ENCODE measurements at regions not wholly inside any gene's neighbourhood (a gene's known extent, or its start where the extent isn't known, plus 50 kb on each side); places are given as distances from the start of the nearest gene placed in this dataset.

DNA sequence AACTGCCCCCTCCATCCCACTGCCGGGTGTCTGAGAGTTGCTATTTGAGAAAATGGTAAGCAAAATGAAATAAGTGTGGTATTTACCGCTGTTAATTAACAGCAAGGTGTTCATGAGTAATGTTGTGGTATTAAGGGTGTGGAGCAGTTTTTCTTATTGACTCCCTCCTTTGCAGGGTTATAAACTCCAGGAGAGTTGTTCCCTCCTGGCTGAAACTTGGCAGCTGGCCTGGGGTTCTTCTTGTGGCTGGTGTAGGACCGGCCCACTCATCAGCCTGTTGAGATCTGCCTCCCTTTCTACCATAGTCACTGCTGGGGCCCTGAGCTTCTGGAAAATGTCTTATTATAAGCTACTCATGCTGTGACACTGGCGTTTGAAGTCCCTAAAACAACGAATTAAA is 128.6 kb downstream of the SOX9 start:
- Mint-ChIP-seq H3K4me3 (ENCODE audit: unreplicated experiment) (no peak overlapping the region), H3K36me3 (ENCODE audit: low read depth, unreplicated experiment) (no peaks in the 10 kb centered on the region), H3K4me1 (ENCODE audit: unreplicated experiment) (peaks cover 3% of the 10 kb centered on the region), H3K27ac (ENCODE audit: unreplicated experiment) (no peak overlapping the region), H3K9me3 (ENCODE audit: unreplicated experiment) (no peaks in the 10 kb centered on the region), H3K27me3 (ENCODE audit: unreplicated experiment) (peaks cover 3% of the 10 kb centered on the region)
- no peak for DNase-seq (ENCODE audit: low spot score)
- no peak for TF ChIP-seq CTCF (IDR thresholded peaks at IDR 0.05; ENCODE audit: unreplicated experiment)

DNA sequence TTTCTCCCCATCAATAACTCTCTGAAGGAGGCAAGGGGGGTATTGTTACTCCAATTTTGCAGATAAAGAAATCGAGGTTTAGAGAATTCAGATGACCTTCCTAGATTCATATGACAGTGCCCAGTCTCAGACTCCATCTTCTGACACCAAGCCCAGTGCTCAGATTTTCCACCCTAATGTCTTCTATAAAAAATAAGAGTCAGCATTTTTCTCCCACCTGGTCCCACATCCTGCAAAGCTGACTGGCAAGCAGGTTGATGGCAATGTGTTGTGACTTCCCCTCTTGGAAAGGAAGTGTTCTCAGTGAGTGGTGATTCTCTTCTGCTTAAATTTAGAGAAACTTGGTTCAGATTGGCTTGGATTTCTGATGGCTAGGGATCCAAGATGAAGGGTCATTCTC is 129.4 kb downstream of the SOX9 start:
- no peak for TF ChIP-seq CTCF (IDR thresholded peaks at IDR 0.05; ENCODE audit: unreplicated experiment)
- peaks cover 3% of the 10 kb centered on the region for H3K27me3 Mint-ChIP-seq (ENCODE audit: unreplicated experiment)
- DNase-seq (ENCODE audit: low spot score): no peak
- H3K27ac Mint-ChIP-seq (ENCODE audit: unreplicated experiment): no peak overlapping the region
- peaks cover 3% of the 10 kb centered on the region for H3K4me1 Mint-ChIP-seq (ENCODE audit: unreplicated experiment)
- no peaks in the 10 kb centered on the region for H3K9me3 Mint-ChIP-seq (ENCODE audit: unreplicated experiment)
- no peaks in the 10 kb centered on the region for H3K36me3 Mint-ChIP-seq (ENCODE audit: low read depth, unreplicated experiment)
- no peak overlapping the region for H3K4me3 Mint-ChIP-seq (ENCODE audit: unreplicated experiment)

DNA sequence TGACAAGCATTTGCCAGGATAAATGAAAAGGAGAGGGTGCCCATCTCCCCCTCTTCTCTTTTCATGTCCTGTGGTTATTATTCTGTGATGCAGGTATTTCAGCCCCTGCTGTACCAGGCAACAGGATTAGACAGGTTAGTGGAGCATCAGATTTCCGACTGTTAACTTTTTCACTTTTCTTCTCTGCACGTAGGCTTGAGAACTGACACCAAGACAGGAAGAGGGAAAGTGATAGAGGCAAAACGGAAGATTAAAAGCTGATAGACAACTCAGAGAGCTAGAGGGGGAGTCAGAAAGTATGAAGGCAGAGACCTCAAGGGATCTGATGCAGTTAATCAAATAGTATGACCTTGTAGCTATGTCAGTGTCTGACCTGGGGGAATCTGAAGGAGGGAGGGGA is 132.8 kb downstream of the SOX9 start:
- peaks cover 3% of the 10 kb centered on the region for H3K27me3 Mint-ChIP-seq (ENCODE audit: unreplicated experiment)

DNA sequence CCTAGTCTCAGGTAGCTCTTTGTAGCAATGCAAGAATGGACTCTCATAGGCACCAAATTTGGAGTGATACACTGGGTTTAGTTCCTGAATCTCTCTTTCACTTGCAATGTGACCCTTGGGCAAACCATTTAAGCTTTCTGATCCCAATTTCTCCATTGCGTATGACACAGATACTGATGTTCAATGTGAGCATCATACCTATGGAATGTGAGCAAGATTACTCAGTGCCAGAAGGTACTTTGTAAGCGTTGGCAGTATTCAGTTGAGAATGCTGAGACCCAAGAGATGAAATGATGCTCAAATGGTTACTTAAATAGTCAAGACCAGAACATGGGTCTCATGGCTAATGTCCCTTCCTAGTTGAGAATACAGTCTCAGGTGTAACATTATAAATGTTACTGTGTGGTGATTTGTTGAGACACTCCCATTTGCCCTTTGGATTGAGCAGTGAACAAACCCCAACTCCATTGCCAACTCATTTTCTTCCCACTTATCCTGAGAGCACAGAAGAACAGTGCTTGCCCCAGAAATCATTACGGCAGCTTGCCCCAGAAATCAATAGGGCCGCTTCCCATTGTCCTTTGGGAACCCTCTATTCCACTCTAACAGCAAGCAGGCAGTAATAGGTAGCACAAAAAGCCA is 134.1 kb downstream of the SOX9 start:
- no peaks in the 10 kb centered on the region for H3K36me3 Mint-ChIP-seq (ENCODE audit: low read depth, unreplicated experiment)
- no peak overlapping the region for H3K27ac Mint-ChIP-seq (ENCODE audit: unreplicated experiment)
- H3K4me3 Mint-ChIP-seq (ENCODE audit: unreplicated experiment): no peak overlapping the region
- H3K9me3 Mint-ChIP-seq (ENCODE audit: unreplicated experiment): no peaks in the 10 kb centered on the region
- H3K27me3 Mint-ChIP-seq (ENCODE audit: unreplicated experiment): peaks cover 3% of the 10 kb centered on the region
- no peak for TF ChIP-seq CTCF (IDR thresholded peaks at IDR 0.05; ENCODE audit: unreplicated experiment)
- H3K4me1 Mint-ChIP-seq (ENCODE audit: unreplicated experiment): peaks cover 8% of the 10 kb centered on the region
- no peak for DNase-seq (ENCODE audit: low spot score)

More for the DNA sequence above, 132.8 kb downstream of the SOX9 start:
- Mint-ChIP-seq H3K9me3 (ENCODE audit: unreplicated experiment) (no peaks in the 10 kb centered on the region), H3K4me1 (ENCODE audit: unreplicated experiment) (peaks cover 6% of the 10 kb centered on the region), H3K27ac (ENCODE audit: unreplicated experiment) (no peak overlapping the region), H3K4me3 (ENCODE audit: unreplicated experiment) (no peak overlapping the region), H3K36me3 (ENCODE audit: low read depth, unreplicated experiment) (no peaks in the 10 kb centered on the region)
- no peak for TF ChIP-seq CTCF (IDR thresholded peaks at IDR 0.05; ENCODE audit: unreplicated experiment)
- no peak for DNase-seq (ENCODE audit: low spot score)

DNA sequence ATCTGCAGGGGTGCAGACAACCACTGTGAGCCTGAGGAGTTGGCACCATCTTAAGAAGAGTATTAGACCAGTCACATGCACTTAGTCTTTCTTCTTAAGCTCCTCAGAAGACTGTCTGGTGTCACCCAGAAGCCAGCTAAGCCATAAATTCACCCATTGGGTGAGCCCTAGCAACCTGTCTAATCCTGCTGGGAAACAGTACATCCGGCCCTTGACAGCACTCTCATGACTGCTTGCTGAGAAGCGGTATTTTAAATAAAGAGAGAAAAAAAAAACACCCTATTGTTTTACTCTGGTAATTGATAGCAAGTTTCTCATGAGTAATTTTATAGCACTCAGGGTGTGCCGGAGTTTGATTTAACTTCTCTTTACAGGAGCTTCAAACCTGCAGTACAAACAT is 134.7 kb downstream of the SOX9 start:
- Mint-ChIP-seq H3K27ac (ENCODE audit: unreplicated experiment) (no peak overlapping the region), H3K4me1 (ENCODE audit: unreplicated experiment) (peaks cover 6% of the 10 kb centered on the region)

More for the DNA sequence above, 134.7 kb downstream of the SOX9 start:
- TF ChIP-seq CTCF (IDR thresholded peaks at IDR 0.05; ENCODE audit: unreplicated experiment): no peak
- Mint-ChIP-seq H3K36me3 (ENCODE audit: low read depth, unreplicated experiment) (no peaks in the 10 kb centered on the region), H3K4me3 (ENCODE audit: unreplicated experiment) (no peak overlapping the region), H3K27me3 (ENCODE audit: unreplicated experiment) (peaks cover 3% of the 10 kb centered on the region), H3K9me3 (ENCODE audit: unreplicated experiment) (no peaks in the 10 kb centered on the region)
- no peak for DNase-seq (ENCODE audit: low spot score)
